ENCODE measurements at regions not wholly inside any gene's neighbourhood (a gene's known extent, or its start where the extent isn't known, plus 50 kb on each side); places are given as distances from the start of the nearest gene placed in this dataset.

GRCh38 chr15:25245801-25246622 lies 192.8 kb downstream of the UBE3A start:
- TF ChIP-seq CTCF (conservative IDR thresholded peaks at IDR 0.05; ENCODE audit: low read depth, low read length) (no peak), EZH2 (IDR thresholded peaks at IDR 0.05; ENCODE audit: low read length, unreplicated experiment) (no peak)

All from PC-3 (cell line).